Globus pallidus (tissue), 1 donor: ENCODE measurements at regions not wholly inside any gene's neighbourhood (a gene's known extent, or its start where the extent isn't known, plus 50 kb on each side); places are given as distances from the start of the nearest gene placed in this dataset.
A peak's percentile ranks its signal among the peaks of the same experiment; 100 is the strongest.

Experiments
- DNase-seq: peaks from one replicate; pipeline ENCODE4 v3.0.0-alpha.2; 2015; ENCODE audit warnings: low spot score

DNA sequence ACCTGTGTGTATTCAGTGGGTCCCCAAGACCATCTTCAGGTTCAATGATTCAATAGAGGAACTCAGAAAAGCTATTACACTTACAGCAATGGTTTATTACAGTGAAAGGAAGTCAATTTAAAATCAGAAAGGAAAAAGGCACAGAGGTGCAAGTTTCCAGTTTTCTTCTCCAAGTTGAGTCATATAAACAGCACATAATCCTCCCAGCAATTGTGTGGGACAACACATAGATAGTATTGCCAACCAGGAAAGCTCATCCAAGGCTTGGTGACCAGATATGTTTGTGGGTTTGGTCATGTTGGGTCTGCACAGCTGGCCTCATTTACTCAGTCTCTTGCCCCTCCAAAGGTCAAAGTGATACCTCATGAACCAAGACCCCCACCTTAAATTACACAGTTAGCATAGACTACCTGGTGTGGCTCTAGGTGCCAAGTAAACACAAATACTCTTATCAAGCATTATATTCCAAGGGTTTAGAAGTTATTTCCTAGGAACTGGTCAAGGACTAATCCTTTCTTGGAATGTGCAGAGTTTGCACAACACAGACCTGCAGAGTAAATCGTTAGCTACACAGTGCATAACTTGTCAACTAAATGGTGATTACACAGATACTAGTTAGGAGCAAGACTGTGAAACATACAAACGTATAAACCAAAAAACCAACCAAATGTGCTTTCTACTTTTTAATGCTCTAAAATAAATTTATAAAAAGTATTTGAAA is 777.3 kb downstream of the PCDH18 start:
- no peak for DNase-seq

DNA sequence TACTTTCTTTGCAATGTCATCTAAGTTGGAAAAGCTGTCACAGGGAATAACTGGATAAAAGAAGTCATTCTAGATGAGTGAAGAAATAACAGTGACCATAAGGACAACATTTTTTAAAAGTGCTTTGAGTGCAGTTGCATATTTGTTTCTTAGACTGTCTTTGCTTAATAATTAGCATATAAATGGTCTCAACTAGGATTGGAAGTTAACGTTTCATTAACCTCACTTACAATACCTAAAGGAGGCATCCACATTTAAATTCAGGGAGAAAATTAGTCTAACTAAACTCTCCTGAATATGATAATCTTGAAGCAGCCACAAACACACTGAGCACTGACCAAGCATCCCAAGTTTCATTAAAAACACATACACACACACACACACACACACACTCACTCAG is 780.7 kb downstream of the PCDH18 start:
- DNase-seq, result no peak

DNA sequence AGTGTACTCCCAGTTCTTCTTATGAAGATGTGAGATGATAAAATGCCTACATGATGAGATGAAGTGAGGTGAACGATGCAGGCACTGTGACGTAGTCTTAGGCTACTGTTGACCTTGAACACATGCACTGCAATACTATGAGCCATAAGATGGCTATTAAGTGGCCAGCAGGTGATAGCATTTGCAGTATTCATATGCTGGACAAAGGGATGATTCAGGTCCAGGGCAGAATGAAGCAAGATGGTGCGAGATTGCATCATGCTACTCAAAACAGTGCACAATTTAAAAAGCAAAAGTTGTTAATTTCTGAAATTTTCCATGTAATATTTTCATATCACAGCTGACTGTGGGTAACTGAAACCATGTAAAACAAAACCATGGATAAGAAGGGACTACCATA is 781.4 kb downstream of the PCDH18 start:
- DNase-seq, result no peak

DNA sequence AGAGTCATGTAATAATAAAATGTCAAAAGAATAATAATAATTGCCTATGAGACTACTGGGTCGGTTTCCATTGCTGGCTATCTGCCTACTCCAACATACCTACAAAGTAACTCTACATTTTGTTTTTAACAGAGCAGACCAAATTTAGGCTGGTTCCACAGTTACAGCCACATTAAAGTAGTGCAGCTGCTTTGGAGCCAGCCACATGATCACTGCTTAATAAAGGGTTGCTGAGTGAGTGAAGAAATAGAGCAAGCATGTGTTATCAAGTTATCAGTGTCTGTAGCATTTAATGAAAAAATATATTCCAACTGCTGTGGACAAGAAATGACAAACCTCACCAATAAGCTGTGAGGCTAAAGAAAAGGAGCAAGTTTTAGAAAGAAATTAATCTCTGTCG is 782.3 kb downstream of the PCDH18 start:
- DNase-seq, result no peak

DNA sequence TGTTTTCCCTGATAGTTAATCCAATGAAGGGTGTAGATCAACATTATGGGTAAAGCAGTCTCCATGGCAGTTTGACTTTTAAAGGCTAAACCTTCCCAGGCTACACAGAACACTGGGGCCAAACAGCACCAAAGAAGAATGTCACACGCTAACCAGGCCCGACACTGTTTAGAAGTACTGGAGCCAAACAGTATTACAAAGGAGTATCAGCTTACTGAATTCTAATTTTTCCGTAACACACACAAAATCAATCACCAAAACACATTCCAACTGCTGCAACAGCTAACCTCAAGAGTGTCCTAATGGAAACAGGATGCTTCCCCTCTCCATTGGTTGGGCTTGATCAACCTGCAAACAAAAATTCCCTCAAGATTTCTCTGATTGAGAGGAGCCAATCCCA is 783.5 kb downstream of the PCDH18 start:
- DNase-seq, result no peak

DNA sequence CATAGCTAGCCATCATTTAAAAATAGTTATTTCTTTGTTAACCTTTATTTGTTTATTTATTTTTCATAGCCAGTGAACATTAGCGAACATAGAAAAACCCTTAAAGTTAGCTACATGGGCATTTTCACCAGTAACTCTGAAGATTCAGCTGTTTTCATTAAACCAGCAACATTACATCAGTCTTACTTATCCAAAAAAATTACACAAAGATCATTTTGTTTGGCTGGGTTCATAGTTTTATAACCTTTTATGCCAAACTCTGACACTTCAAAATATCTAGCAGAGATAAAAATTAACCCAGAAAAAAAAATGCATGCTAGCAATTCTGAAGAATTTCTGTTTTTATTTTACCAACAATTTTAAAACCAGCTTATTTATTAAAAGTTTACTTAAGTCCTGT is 784.1 kb downstream of the PCDH18 start:
- no peak for DNase-seq

DNA sequence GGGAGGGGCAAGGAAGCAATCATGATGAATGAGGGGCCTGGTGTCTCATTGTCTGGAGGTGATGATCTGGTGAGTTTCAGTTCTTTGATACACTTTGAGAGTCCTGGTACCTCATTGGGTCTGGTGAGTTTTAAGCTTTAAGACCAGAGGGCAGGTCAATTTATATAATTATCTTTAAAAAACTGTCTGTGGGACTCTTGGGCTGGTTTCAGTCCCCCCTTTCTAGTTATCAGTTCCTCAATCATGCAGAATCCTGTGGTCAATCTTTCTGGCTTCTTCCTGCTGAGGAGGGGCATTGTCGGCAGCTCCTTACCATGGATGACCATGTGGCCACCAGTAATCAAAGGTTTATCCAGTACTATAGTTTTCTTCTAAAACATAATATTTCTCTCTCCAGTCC is 789.1 kb downstream of the PCDH18 start:
- DNase-seq, result no peak

DNA sequence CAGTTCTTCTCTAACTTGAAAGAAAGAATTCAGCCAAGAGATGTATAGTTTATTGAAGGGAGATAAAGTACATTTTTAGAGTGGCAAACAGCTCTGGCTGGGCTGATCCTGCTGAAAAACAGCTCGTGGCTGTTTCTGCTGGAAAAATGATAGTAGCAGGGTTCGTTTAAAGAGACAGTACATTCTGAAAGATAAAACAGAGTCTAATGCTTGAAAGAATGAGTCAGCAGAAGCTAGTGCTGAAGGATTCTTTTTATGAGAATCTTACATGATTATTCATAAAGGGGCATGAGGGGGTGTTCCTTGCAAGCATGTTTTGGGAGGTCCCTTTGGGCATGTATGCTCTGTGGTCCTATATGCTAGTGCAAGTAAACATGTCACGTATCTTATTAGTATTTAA is 790.0 kb downstream of the PCDH18 start:
- no peak for DNase-seq

DNA sequence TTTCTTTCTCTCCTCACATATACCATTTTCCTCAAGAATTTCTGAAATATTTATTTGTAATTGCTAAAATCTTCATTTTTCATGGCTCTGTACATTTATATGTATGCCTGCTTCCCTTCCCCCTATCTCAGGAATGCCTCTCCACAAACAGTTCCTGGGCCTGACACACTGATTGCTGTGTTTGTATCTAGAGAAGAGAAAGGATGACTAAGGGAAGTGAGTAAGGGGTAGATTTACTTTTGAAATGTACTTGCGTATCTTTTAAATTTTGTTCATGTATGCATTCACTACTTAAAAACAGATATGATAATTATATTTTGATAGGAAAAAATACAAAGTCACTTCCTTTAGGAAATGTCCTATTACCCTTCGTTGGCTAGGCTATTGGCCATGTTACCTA is 790.8 kb downstream of the PCDH18 start:
- no peak for DNase-seq

DNA sequence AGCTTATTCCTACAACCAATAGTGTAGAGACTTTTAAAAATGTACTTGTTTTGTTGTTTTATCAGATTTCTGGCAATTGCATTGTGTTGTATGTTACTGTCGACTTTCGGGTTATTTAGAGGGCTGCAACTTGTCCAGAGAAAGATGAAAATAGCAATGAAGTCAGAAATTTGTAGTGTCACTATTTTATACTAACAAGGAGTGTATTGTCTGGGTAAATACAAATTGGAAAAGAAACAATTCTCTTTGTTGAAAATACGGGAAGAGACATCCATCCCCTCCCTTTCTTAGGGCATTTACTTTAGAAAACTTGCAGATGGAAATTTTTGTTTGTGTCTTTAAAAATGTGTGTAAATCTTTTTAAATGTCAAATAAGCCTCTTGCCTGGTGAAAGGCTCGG is 792.0 kb downstream of the PCDH18 start:
- peak; percentile 58 for DNase-seq

DNA sequence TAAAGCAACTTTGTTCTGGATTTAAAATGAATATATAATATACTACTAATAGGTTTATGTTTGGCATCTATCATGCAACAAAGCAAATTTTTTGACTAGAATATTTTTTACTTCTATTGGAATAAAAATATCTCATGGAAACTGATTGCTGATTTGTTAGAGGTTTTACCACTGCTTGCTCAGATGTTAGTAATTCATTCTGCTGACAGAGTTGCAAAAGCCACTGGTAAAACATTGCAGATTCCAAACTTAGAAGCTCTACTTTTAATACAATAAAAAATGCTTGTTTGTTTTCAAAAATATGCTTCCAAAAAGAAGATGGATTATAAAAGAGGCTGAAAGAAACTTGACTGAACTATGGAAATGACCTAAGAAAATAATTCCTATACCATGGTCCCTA is 795.2 kb downstream of the PCDH18 start:
- no peak for DNase-seq

DNA sequence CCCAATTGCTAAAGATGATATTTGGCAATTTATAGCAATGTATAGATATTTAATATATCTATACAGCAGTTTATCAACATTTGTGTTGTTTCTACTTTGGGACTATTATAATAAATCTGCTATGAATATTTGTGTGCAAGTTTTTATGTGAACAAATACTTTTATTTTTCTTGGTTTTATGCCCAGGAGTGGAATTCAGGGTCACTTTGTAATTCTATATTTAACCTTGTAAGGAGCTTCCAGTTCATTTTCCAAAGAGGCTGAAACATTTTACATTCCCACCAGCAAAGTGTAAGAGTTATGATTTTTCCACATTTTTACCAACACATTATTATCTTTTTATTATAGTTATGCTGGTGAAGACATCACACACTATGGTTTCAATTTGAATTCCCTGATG is 801.3 kb downstream of the PCDH18 start:
- no peak for DNase-seq

DNA sequence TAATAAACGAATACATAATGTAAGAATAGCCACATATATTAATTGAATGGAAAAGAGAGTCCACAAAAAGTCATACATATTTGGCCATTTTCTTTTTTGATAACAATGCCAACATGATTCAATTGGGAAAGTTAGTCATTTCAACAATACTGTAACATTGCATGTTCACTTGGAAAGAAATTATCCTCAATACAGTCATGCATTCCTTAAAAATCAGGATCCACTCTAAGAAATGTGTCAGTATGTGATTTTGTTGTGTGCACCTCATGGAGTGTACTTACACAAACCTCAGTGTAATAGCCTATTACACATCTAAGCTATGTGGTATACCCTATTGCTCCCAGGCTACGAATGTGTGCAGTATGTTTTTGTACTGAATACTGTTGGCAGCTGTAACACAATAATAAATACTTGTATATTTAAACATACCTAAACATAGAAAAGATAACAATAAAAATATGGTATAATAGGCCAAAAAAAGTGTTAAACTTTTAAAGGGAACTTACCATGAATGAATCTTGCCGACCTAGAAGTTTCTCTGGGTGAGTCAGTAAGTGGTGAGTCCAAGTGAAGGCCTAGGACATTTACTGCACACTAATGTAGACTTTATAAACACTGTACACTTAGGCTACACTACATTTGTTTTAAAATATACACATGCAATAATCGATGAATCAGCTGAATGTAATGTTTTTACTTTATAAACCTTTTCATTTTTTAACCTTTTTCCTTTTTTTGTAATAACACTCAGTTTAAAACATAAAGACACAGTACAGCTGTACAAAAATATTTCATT is 806.8 kb downstream of the PCDH18 start:
- DNase-seq, result no peak

DNA sequence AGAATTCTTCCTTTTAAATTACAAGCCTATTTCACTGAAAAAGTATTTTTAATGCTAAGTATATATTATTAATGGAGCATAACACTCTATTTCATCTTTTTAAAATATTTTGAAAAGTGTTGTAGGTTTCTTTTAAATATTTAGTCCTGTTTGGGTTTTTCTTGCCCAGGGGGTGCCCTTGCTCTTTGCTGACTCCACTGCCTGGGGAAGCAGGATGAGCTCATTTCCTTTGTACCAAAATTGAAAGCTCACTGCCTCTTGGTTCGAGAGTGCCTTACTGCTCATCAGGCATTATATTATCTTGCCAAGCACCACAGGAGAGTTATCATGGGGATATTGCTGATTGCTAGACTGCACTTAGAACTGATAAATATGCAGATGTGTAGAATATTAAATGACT is 819.2 kb downstream of the PCDH18 start:
- DNase-seq, result peak; percentile 64

DNA sequence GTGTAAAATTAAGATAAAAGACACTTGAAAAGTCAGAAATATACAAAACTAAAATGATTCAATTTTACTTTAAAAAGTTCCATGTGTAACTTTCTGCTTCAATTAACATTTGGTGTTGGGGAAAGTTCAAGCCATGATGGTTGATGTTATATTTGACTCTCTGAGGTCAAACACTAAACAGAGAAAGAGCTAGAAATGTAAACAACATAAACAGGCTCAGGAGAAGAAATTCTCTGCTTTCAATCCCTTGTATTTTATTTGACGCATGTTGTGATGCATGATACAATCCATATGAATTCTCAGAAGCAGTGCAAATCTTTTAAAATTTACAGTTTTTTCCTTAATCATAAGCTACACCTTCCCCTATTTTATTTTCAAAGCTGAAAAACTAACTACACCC is 822.4 kb downstream of the PCDH18 start:
- no peak for DNase-seq

DNA sequence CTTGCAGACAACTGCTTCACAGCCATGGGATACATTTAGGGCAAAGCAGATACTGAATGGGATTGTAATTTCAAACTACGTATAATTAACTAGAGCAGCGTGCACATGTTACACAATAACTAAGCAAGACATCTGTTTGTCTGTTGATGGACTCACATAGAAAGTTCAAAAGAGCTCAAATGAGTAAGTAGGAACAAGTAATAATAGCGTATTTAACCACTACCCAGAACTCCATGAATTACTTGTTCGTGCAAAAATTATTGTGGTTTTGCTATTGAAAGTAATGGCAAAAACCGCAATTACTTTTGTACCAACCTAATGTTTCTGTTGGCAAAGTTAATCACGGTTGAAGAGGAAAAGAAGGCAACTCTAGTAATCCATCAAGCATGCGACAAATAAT is 825.4 kb downstream of the PCDH18 start:
- DNase-seq, result no peak

DNA sequence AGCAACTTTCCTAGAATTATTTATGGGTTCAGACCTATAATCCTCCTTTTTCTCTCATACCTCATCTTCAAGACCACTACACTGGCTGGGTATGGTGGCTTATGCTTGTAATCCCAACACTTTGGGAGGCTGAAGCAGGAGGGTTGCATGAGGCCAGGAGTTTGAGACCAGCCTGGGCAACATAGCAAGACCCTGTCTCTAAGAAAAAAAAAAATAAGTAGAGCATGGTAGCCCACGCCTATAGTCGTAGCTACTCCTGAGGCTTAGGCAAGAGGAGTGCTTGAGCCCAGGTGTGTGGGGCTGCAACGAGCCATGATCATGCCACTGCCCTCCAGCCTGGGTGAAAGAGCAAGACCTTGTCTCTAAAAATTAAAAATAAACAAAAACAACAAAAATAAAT is 832.4 kb downstream of the PCDH18 start:
- DNase-seq, result no peak

DNA sequence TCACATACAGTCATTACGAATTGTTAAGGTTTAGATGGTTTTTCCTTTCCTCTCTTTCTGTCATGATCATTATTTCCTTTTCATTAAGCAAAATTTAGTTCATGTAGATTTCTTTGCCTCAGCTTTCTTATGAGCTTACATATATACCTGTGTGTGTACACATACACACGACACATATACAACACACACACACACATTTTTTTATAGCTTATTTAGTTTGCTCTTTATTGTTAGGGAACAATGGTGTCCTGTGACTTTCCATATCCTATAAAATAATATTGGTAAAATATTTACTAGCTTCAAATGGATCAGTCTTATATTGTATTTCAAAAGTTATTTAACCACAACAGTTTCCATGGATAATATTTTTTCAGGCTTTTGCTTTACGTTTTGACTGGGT is 840.7 kb downstream of the PCDH18 start:
- no peak for DNase-seq

DNA sequence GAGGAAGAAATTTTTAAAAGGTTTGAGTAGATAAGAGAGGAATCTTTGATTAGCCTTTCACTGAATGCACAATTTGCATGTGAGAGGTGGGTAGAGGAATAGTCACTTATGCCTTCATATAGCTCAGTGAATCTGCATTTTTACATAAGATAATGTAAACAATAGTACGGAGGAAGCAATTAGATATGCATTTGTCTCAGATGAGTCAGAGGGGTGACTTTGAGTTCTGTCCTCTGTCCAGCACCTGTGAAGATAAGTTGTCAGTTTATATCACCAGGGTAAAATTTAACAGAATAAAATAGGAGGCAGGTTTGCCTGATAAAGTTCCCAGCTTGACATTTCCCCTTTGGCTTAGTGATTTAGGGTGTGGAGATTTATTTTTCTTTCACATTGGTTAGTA is 841.9 kb downstream of the PCDH18 start:
- DNase-seq, result no peak

DNA sequence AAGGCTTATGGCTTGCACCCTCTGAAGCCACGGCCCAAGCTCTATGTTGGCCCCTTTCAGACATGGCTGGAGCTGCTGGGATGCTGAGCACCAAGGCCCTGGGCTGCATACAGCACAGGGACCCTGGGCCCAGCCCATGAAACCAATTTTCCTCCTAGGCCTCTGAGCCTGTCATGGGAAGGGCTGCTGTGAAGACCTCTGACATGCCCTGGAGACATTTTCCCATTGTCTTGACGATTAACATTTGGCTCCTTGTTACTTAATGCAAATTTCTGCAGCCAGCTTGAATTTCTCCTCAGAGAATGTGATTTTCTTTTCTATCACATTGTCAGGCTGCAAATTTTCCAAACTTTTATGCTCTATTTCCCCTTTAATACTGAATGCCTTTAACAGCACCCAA is 844.7 kb downstream of the PCDH18 start:
- no peak for DNase-seq

DNA sequence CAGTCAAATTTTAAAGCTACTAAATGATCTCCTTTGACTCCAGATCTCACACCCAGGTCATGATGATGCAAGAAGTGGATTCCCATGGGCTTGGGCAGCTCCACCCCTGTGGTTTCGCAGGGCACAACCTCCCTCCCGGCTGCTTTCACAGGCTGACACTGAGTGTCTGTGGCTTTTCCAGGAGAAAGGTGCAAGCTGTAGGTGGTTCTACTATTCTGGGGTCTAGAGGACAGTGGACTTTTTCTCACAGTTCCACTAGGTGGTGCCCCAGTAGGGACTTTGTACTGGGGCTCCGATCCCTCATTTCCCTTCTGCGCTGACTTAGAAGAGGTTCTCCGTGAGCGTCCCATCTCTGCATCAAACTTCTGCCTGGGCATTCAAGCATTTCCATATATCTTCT is 845.2 kb downstream of the PCDH18 start:
- DNase-seq, result peak; percentile 5

DNA sequence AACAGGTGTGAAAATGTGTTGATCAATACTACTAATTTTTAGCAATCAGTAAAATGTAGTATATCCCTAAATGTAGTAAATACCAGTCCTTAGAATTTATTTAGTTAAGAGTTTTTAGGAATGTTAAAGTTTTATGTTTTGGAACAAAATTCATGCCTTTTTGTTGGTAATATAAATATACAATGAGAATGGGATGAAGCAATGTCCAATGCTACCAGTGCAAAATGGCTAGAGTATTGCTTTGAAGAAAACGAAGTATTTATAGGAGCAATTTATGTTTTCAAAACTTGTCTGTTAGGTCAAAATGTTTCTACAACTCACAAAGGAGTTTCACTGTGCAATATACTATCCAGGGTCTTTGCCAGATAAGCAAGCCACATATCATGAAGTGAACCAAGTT is 851.5 kb downstream of the PCDH18 start:
- DNase-seq, result no peak

DNA sequence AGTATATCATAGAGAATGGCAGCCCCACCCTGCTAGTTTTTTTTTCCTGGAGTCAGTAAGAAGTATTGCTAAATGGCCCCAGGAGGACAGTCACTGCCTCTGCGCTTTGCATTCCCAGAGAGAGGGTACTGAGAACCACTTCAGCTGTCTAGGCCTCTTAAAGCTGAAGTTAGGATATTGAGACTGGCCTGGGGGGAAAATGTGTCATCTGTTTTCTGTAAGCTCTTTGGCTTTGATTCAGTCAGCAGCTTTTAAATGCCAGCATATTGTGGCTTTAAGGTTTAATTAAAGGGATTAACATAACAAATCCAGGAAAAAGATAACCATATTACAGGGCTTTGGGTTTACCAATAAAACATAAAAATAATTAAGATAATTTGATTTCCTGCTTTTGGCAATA is 852.0 kb downstream of the PCDH18 start:
- DNase-seq, result no peak

DNA sequence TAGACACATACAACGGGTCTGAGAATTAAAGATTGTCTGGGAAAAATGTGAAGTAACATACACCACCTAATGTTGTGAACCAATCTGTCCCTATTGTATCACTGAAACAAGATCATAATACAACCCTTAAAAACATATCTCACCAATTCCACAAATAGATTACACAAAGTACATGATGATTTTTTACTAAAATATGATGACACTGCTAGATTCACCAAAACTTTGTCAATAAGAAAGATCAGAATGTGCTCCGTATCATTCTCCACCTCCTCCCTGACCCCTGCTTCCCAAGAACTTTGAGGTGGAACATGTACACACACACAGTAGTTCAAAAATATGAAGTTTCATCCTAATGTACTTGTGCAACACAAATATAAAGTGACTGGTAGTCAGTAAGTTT is 862.0 kb downstream of the PCDH18 start:
- DNase-seq, result no peak
